ENCODE measurements at regions not wholly inside any gene's neighbourhood (a gene's known extent, or its start where the extent isn't known, plus 50 kb on each side); places are given as distances from the start of the nearest gene placed in this dataset.

GRCh38 chr18:66695281-66695680 is 91.4 kb upstream of the CDH19 start:
- no peaks in the 10 kb centered on the region for H3K9me3 ChIP-seq (ENCODE audit: insufficient read depth, low read depth, low read length)
- no peak overlapping the region for H3K9ac ChIP-seq (ENCODE audit: low read depth, low read length)
- H3K27ac ChIP-seq (ENCODE audit: low read depth, low read length): no peak overlapping the region
- no peaks in the 10 kb centered on the region for H3K4me1 ChIP-seq (ENCODE audit: insufficient read depth, low read length)
- no peaks in the 10 kb centered on the region for H3K36me3 ChIP-seq (ENCODE audit: insufficient read depth, low read length)
- H3K4me3 ChIP-seq (ENCODE audit: low read length): no peak overlapping the region
- no peaks in the 10 kb centered on the region for H3K27me3 ChIP-seq (ENCODE audit: insufficient read depth, low read length)

GRCh38 chr18:66694852-66695251 is 91.0 kb upstream of the CDH19 start:
- no CpG with 5 or more reads among the region's 1 CpG for WGBS
- Histone ChIP-seq H3K9ac (ENCODE audit: low read depth, low read length) (no peak overlapping the region), H3K27ac (ENCODE audit: low read depth, low read length) (no peak overlapping the region), H3K27me3 (ENCODE audit: insufficient read depth, low read length) (no peaks in the 10 kb centered on the region), H3K36me3 (ENCODE audit: insufficient read depth, low read length) (no peaks in the 10 kb centered on the region), H3K4me3 (ENCODE audit: low read length) (no peak overlapping the region), H3K4me1 (ENCODE audit: insufficient read depth, low read length) (no peaks in the 10 kb centered on the region), H3K9me3 (ENCODE audit: insufficient read depth, low read depth, low read length) (0 out of 2 replicates have a peak, but pooled peaks cover 4% of the 10 kb centered on the region)

GRCh38 chr18:66687635-66688034 is 83.7 kb upstream of the CDH19 start:
- 96% methylated on average over 5 of the region's 5 CpGs for WGBS
- peaks cover 41% of the 10 kb centered on the region for H3K9me3 ChIP-seq (ENCODE audit: insufficient read depth, low read depth, low read length)

GRCh38 chr18:66682855-66683322 is 79.0 kb upstream of the CDH19 start:
- WGBS: 82% methylated on average over 5 of the region's 5 CpGs
- peaks cover 39% of the 10 kb centered on the region for H3K9me3 ChIP-seq (ENCODE audit: insufficient read depth, low read depth, low read length)
- no peak overlapping the region for H3K9ac ChIP-seq (ENCODE audit: low read depth, low read length)
- peaks cover 5% of the 10 kb centered on the region; the same call in 1 of the 2 replicates for H3K36me3 ChIP-seq (ENCODE audit: insufficient read depth, low read length)
- H3K4me1 ChIP-seq (ENCODE audit: insufficient read depth, low read length): peaks cover 13% of the 10 kb centered on the region; the same call in 1 of the 2 replicates
- no peak overlapping the region for H3K4me3 ChIP-seq (ENCODE audit: low read length)
- no peaks in the 10 kb centered on the region for H3K27me3 ChIP-seq (ENCODE audit: insufficient read depth, low read length)
- peak overlapping the region; percentile 38; the same call in 1 of the 2 replicates for H3K27ac ChIP-seq (ENCODE audit: low read depth, low read length)

More at GRCh38 chr18:66687635-66688034, 83.7 kb upstream of the CDH19 start:
- H3K36me3 ChIP-seq (ENCODE audit: insufficient read depth, low read length): no peaks in the 10 kb centered on the region
- H3K9ac ChIP-seq (ENCODE audit: low read depth, low read length): no peak overlapping the region
- peaks cover 8% of the 10 kb centered on the region; the same call in 1 of the 2 replicates for H3K4me1 ChIP-seq (ENCODE audit: insufficient read depth, low read length)
- H3K27me3 ChIP-seq (ENCODE audit: insufficient read depth, low read length): no peaks in the 10 kb centered on the region
- H3K27ac ChIP-seq (ENCODE audit: low read depth, low read length): no peak overlapping the region
- no peak overlapping the region for H3K4me3 ChIP-seq (ENCODE audit: low read length)

GRCh38 chr18:66676699-66677098 is 72.8 kb upstream of the CDH19 start:
- peaks cover 26% of the 10 kb centered on the region for H3K9me3 ChIP-seq (ENCODE audit: insufficient read depth, low read depth, low read length)

GRCh38 chr18:66674286-66674685 is 70.4 kb upstream of the CDH19 start:
- no peak overlapping the region for H3K4me3 ChIP-seq (ENCODE audit: low read length)
- H3K27ac ChIP-seq (ENCODE audit: low read depth, low read length): no peak overlapping the region
- no peak overlapping the region for H3K9ac ChIP-seq (ENCODE audit: low read depth, low read length)
- WGBS: 88% methylated on average over 2 of the region's 2 CpGs
- H3K9me3 ChIP-seq (ENCODE audit: insufficient read depth, low read depth, low read length): peaks cover 18% of the 10 kb centered on the region
- peaks cover 5% of the 10 kb centered on the region; the same call in 1 of the 2 replicates for H3K36me3 ChIP-seq (ENCODE audit: insufficient read depth, low read length)
- H3K27me3 ChIP-seq (ENCODE audit: insufficient read depth, low read length): no peaks in the 10 kb centered on the region
- peaks cover 25% of the 10 kb centered on the region for H3K4me1 ChIP-seq (ENCODE audit: insufficient read depth, low read length)

More at GRCh38 chr18:66676699-66677098, 72.8 kb upstream of the CDH19 start:
- H3K36me3 ChIP-seq (ENCODE audit: insufficient read depth, low read length): peaks cover 5% of the 10 kb centered on the region; the same call in 1 of the 2 replicates
- H3K4me1 ChIP-seq (ENCODE audit: insufficient read depth, low read length): peaks cover 25% of the 10 kb centered on the region
- no peaks in the 10 kb centered on the region for H3K27me3 ChIP-seq (ENCODE audit: insufficient read depth, low read length)
- H3K27ac ChIP-seq (ENCODE audit: low read depth, low read length): peak overlapping the region; percentile 81; the same call in 1 of the 2 replicates
- H3K9ac ChIP-seq (ENCODE audit: low read depth, low read length): no peak overlapping the region
- no peak overlapping the region for H3K4me3 ChIP-seq (ENCODE audit: low read length)
- 81% methylated on average over 4 of the region's 4 CpGs for WGBS

- no peak overlapping the region for H3K27ac ChIP-seq (ENCODE audit: low read depth, low read length)
Measured at GRCh38 chr18:66668706-66669105, 64.8 kb upstream of the CDH19 start.

GRCh38 chr18:66662632-66663031 is 58.7 kb upstream of the CDH19 start:
- H3K27ac ChIP-seq (ENCODE audit: low read depth, low read length): no peak overlapping the region
- no peak overlapping the region for H3K9ac ChIP-seq (ENCODE audit: low read depth, low read length)
- no peaks in the 10 kb centered on the region for H3K9me3 ChIP-seq (ENCODE audit: insufficient read depth, low read depth, low read length)
- H3K27me3 ChIP-seq (ENCODE audit: insufficient read depth, low read length): no peaks in the 10 kb centered on the region
- WGBS: 66% methylated on average over 3 of the region's 4 CpGs
- H3K4me1 ChIP-seq (ENCODE audit: insufficient read depth, low read length): no peaks in the 10 kb centered on the region
- H3K4me3 ChIP-seq (ENCODE audit: low read length): no peak overlapping the region
- H3K36me3 ChIP-seq (ENCODE audit: insufficient read depth, low read length): no peaks in the 10 kb centered on the region

More at GRCh38 chr18:66668706-66669105, 64.8 kb upstream of the CDH19 start:
- Histone ChIP-seq H3K27me3 (ENCODE audit: insufficient read depth, low read length) (no peaks in the 10 kb centered on the region), H3K4me1 (ENCODE audit: insufficient read depth, low read length) (peaks cover 7% of the 10 kb centered on the region), H3K36me3 (ENCODE audit: insufficient read depth, low read length) (no peaks in the 10 kb centered on the region), H3K9ac (ENCODE audit: low read depth, low read length) (no peak overlapping the region), H3K4me3 (ENCODE audit: low read length) (no peak overlapping the region), H3K9me3 (ENCODE audit: insufficient read depth, low read depth, low read length) (no peaks in the 10 kb centered on the region)

GRCh38 chr18:66655407-66655806 is 51.5 kb upstream of the CDH19 start:
- Histone ChIP-seq H3K9ac (ENCODE audit: low read depth, low read length) (no peak overlapping the region), H3K4me3 (ENCODE audit: low read length) (no peak overlapping the region), H3K36me3 (ENCODE audit: insufficient read depth, low read length) (no peaks in the 10 kb centered on the region), H3K9me3 (ENCODE audit: insufficient read depth, low read depth, low read length) (no peaks in the 10 kb centered on the region), H3K27ac (ENCODE audit: low read depth, low read length) (no peak overlapping the region), H3K27me3 (ENCODE audit: insufficient read depth, low read length) (no peaks in the 10 kb centered on the region), H3K4me1 (ENCODE audit: insufficient read depth, low read length) (no peaks in the 10 kb centered on the region)

Measured in HUES64 (cell line).